ENCODE measurements at regions not wholly inside any gene's neighbourhood (a gene's known extent, or its start where the extent isn't known, plus 50 kb on each side); places are given as distances from the start of the nearest gene placed in this dataset.

DNA sequence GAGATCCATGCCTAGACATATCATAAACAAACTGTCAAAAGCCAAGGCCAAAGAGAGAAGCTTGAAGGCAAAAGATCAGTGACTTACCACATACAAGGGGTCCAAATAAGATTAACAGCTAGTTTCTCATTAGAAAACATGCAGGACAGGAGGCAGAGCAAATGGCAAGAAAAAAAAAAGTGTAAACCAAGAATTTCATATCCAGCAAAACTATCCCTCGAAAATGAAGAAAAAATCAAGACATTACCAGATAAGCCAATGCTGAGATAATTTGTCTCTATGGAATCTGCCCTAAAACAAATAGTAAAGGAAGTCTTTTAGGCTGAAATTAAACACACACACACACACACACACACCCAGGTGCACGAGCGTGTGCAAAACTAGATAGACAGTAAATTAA, 99.6 kb upstream of the NSMCE3 start:
- Histone ChIP-seq H3K4me1 (no peaks in the 10 kb centered on the region), H3K27me3 (no peaks in the 10 kb centered on the region), H3K36me3 (no peaks in the 10 kb centered on the region), H3K9me3 (no peaks in the 10 kb centered on the region), H3K4me3 (no peak overlapping the region), H3K27ac (no peak overlapping the region)
- no peak for DNase-seq (ENCODE audit: extremely low spot score in 2 of 2)
- TF ChIP-seq, protein P1, sequence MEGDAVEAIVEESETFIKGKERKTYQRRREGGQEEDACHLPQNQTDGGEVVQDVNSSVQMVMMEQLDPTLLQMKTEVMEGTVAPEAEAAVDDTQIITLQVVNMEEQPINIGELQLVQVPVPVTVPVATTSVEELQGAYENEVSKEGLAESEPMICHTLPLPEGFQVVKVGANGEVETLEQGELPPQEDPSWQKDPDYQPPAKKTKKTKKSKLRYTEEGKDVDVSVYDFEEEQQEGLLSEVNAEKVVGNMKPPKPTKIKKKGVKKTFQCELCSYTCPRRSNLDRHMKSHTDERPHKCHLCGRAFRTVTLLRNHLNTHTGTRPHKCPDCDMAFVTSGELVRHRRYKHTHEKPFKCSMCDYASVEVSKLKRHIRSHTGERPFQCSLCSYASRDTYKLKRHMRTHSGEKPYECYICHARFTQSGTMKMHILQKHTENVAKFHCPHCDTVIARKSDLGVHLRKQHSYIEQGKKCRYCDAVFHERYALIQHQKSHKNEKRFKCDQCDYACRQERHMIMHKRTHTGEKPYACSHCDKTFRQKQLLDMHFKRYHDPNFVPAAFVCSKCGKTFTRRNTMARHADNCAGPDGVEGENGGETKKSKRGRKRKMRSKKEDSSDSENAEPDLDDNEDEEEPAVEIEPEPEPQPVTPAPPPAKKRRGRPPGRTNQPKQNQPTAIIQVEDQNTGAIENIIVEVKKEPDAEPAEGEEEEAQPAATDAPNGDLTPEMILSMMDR (IDR thresholded peaks at IDR 0.05), result no peak
- TF ChIP-seq POLR2A (IDR thresholded peaks at IDR 0.05) (no peak), POLR2AphosphoS5 (IDR thresholded peaks at IDR 0.05; ENCODE audit: insufficient read depth in 1 of 2, low read depth in 1 of 2) (no peak)
- intact Hi-C loops (cut with DNase I), result no loop called here

DNA sequence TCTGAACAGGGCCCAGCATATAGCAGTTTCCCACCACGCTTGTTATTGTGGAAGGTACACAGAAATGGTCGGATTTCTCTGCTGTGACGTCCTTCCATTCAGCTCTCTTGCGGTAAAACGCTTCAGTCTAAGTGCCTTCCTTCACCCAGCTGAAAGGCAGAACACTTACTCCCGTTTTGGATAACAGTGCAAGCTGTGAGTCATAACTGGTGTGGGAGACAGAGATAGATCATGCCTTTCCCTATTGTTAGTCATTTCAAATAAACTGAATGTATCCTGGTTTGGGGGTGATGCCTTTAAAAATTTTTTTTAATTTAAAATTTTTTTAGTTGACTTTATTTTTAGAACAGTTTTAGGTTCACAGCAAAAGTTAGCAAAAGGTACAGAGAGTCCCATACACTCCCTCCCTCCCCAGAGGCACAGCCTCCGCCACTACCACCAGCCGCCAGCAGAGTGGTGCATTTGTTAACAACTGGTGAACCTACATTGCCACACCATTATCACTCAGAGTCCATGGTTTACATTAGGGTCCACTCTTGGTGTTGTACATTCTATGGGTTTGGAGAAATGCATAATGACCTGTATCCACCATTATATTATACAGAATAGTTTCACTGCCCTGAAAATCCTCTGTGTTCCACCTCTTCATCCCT, 94.9 kb upstream of the NSMCE3 start:
- H3K27me3 ChIP-seq, result no peaks in the 10 kb centered on the region
- intact Hi-C loops (cut with DNase I), result no loop called here
- H3K9me3 ChIP-seq, result no peaks in the 10 kb centered on the region
- no peak for TF ChIP-seq POLR2AphosphoS5 (IDR thresholded peaks at IDR 0.05; ENCODE audit: insufficient read depth in 1 of 2, low read depth in 1 of 2)
- TF ChIP-seq POLR2A (IDR thresholded peaks at IDR 0.05), result no peak
- TF ChIP-seq, protein P1 (IDR thresholded peaks at IDR 0.05), result no peak
- DNase-seq (ENCODE audit: extremely low spot score in 2 of 2), result no peak
- H3K27ac ChIP-seq, result no peak overlapping the region
- no peaks in the 10 kb centered on the region for H3K36me3 ChIP-seq
- H3K4me3 ChIP-seq, result no peak overlapping the region
- H3K4me1 ChIP-seq, result no peaks in the 10 kb centered on the region

GRCh38 chr15:29361560-29361959, 91.9 kb upstream of the NSMCE3 start:
- no peaks in the 10 kb centered on the region for H3K36me3 ChIP-seq
- intact Hi-C loops (cut with DNase I), result no loop called here
- TF ChIP-seq, protein P1 (IDR thresholded peaks at IDR 0.05), result no peak
- TF ChIP-seq POLR2A (IDR thresholded peaks at IDR 0.05) (no peak), POLR2AphosphoS5 (IDR thresholded peaks at IDR 0.05; ENCODE audit: insufficient read depth in 1 of 2, low read depth in 1 of 2) (no peak)
- no peaks in the 10 kb centered on the region for H3K9me3 ChIP-seq
- H3K4me3 ChIP-seq, result no peak overlapping the region
- no peaks in the 10 kb centered on the region for H3K4me1 ChIP-seq
- no peaks in the 10 kb centered on the region for H3K27me3 ChIP-seq
- no peak for DNase-seq (ENCODE audit: extremely low spot score in 2 of 2)
- no peak overlapping the region for H3K27ac ChIP-seq

GRCh38 chr15:29360152-29360551, 90.5 kb upstream of the NSMCE3 start:
- intact Hi-C loops (cut with DNase I), result no loop called here
- H3K36me3 ChIP-seq, result no peaks in the 10 kb centered on the region
- no peak for DNase-seq (ENCODE audit: extremely low spot score in 2 of 2)
- H3K9me3 ChIP-seq, result no peaks in the 10 kb centered on the region
- TF ChIP-seq, protein P1 (IDR thresholded peaks at IDR 0.05), result no peak
- no peak for TF ChIP-seq POLR2A (IDR thresholded peaks at IDR 0.05)
- TF ChIP-seq POLR2AphosphoS5 (IDR thresholded peaks at IDR 0.05; ENCODE audit: insufficient read depth in 1 of 2, low read depth in 1 of 2), result no peak
- no peaks in the 10 kb centered on the region for H3K27me3 ChIP-seq
- no peak overlapping the region for H3K27ac ChIP-seq
- no peak overlapping the region for H3K4me3 ChIP-seq
- no peaks in the 10 kb centered on the region for H3K4me1 ChIP-seq

DNA sequence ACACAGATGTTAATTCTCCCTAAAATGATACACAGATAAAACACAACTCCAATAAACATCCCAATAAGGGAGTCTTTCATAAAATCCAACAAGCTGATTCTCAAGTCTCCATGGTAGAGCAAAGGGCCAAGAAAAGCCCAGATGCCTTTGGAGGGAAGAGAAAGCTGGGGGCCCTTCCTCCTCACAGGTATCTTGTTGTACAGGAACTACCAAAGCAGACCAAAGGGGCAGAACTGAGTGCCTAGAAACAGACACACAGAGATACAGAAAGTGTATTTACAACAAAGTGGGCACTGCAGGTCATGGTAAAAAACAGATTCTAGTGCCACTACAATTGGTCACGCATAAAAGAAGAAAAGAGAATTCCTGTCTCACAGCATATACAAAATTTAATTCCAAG, 87.2 kb upstream of the NSMCE3 start:
- no peaks in the 10 kb centered on the region for H3K4me1 ChIP-seq
- DNase-seq (ENCODE audit: extremely low spot score in 2 of 2), result no peak
- no peaks in the 10 kb centered on the region for H3K36me3 ChIP-seq
- H3K4me3 ChIP-seq, result no peak overlapping the region
- intact Hi-C loops (cut with DNase I), result no loop called here
- TF ChIP-seq, protein P1 (IDR thresholded peaks at IDR 0.05), result no peak
- TF ChIP-seq POLR2AphosphoS5 (IDR thresholded peaks at IDR 0.05; ENCODE audit: insufficient read depth in 1 of 2, low read depth in 1 of 2), result no peak
- TF ChIP-seq POLR2A (IDR thresholded peaks at IDR 0.05), result no peak
- H3K27ac ChIP-seq, result no peak overlapping the region
- H3K9me3 ChIP-seq, result no peaks in the 10 kb centered on the region
- no peaks in the 10 kb centered on the region for H3K27me3 ChIP-seq

Measured in vagina (tissue), 2 donors.